ENCODE measurements at regions not wholly inside any gene's neighbourhood (a gene's known extent, or its start where the extent isn't known, plus 50 kb on each side); places are given as distances from the start of the nearest gene placed in this dataset.

DNA sequence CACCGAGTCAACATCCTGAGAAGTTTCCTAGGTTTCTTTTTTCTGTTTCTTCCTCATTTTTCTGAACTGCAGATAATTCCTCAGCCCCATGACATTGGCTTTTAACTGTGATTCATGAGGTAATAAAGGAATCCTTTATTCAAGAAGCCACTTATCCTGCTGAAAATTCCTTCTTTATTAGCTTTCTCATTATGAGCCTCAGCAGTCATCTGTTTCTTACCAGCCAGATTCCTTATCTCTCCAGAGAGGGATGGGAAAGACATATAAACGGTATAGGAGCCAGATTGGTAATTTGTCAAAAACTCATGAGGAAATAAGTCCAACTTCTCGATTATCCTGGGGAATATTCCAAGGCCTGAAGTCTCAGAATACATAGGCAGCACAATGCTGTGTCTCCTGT lies 465.4 kb downstream of the ICE1 start:
- no peak overlapping the region for H3K14ac ChIP-seq (ENCODE audit: insufficient read depth, low read length)
- H3K23ac ChIP-seq (ENCODE audit: insufficient read length, low read depth, low read length): no peak overlapping the region
- H2BK5ac ChIP-seq (ENCODE audit: insufficient read length, low read length): no peak overlapping the region
- no peak overlapping the region for H3K4me2 ChIP-seq (ENCODE audit: insufficient read depth, insufficient read length, low read length)
- H3K27ac ChIP-seq (ENCODE audit: insufficient read length, low read depth, low read length): no peak overlapping the region
- H3K27ac Mint-ChIP-seq: no peak overlapping the region
- no peak overlapping the region for H2BK15ac ChIP-seq (ENCODE audit: low read depth, low read length)
- H3K4me3 Mint-ChIP-seq: no peak overlapping the region
- H2BK20ac ChIP-seq (ENCODE audit: low read depth, low read length, poor library complexity, severe bottlenecking): no peak overlapping the region
- no peaks in the 10 kb centered on the region for H3K9me3 Mint-ChIP-seq
- H4K20me1 ChIP-seq (ENCODE audit: control insufficient read depth, insufficient read depth, insufficient read length): no peaks in the 10 kb centered on the region
- no peak overlapping the region for H2BK120ac ChIP-seq (ENCODE audit: low read depth, low read length, poor library complexity, severe bottlenecking)
- DNase-seq: no peak
- WGBS (ENCODE audit: extremely low coverage, insufficient read length, low lambda C conversion rate): no CpG with 5 or more reads among the region's 3 CpGs
- no peak overlapping the region for H3K56ac ChIP-seq (ENCODE audit: insufficient read length, low read depth, low read length)
- no peaks in the 10 kb centered on the region for H3K79me1 ChIP-seq (ENCODE audit: insufficient read depth, low read depth, low read length, poor library complexity, severe bottlenecking)
- no peaks in the 10 kb centered on the region for H3K36me3 Mint-ChIP-seq (ENCODE audit: insufficient read depth in 1 of 3, low read depth in 3 of 3)
- H3K79me2 ChIP-seq (ENCODE audit: insufficient read depth, low read length): no peaks in the 10 kb centered on the region
- no peak overlapping the region for H3K4ac ChIP-seq (ENCODE audit: low read depth, low read length)
- no peaks in the 10 kb centered on the region for H3K4me1 ChIP-seq (ENCODE audit: insufficient read depth, low read length)
- no peak overlapping the region for H4K8ac ChIP-seq (replicated peaks; ENCODE audit: insufficient read length, low read depth, low read length)
- no peak overlapping the region for H3K9ac ChIP-seq (ENCODE audit: extremely low read depth, insufficient read length, low read length)
- H3T11ph ChIP-seq (ENCODE audit: low read length): no peak overlapping the region
- TF ChIP-seq, protein P1, sequence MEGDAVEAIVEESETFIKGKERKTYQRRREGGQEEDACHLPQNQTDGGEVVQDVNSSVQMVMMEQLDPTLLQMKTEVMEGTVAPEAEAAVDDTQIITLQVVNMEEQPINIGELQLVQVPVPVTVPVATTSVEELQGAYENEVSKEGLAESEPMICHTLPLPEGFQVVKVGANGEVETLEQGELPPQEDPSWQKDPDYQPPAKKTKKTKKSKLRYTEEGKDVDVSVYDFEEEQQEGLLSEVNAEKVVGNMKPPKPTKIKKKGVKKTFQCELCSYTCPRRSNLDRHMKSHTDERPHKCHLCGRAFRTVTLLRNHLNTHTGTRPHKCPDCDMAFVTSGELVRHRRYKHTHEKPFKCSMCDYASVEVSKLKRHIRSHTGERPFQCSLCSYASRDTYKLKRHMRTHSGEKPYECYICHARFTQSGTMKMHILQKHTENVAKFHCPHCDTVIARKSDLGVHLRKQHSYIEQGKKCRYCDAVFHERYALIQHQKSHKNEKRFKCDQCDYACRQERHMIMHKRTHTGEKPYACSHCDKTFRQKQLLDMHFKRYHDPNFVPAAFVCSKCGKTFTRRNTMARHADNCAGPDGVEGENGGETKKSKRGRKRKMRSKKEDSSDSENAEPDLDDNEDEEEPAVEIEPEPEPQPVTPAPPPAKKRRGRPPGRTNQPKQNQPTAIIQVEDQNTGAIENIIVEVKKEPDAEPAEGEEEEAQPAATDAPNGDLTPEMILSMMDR (conservative IDR thresholded peaks at IDR 0.05): no peak
- H2AFZ ChIP-seq (ENCODE audit: low read length): no peak overlapping the region
- H2AK5ac ChIP-seq (ENCODE audit: insufficient read length, low read length): no peak overlapping the region
- H3K4me1 Mint-ChIP-seq: peaks cover 0 to 2% of the 10 kb centered on the region in 2 experiments; a peak in 1 of 4 replicates
- no peaks in the 10 kb centered on the region for H3K27me3 ChIP-seq (ENCODE audit: insufficient read depth, low read length)
- no peaks in the 10 kb centered on the region for H3K9me3 ChIP-seq (ENCODE audit: control insufficient read depth, low read depth, low read length)
- H3K18ac ChIP-seq (ENCODE audit: insufficient read length, low read depth, low read length): no peak overlapping the region
- no peaks in the 10 kb centered on the region for H3K23me2 ChIP-seq (ENCODE audit: insufficient read length, low read depth, low read length, poor library complexity, severe bottlenecking)
- H3K27me3 Mint-ChIP-seq (ENCODE audit: low read depth): peaks cover 16% of the 10 kb centered on the region
- no peak overlapping the region for H2BK12ac ChIP-seq (ENCODE audit: insufficient read length, low read depth, low read length)
- H4K91ac ChIP-seq (ENCODE audit: insufficient read length, low read depth, low read length): no peak overlapping the region
- no peak overlapping the region for H4K5ac ChIP-seq (ENCODE audit: insufficient read length, low read depth, low read length)
